NCI-H524 treated with DMSO at 0.1 percent for 48 hours (cell line): ENCODE measurements at regions not wholly inside any gene's neighbourhood (a gene's known extent, or its start where the extent isn't known, plus 50 kb on each side); places are given as distances from the start of the nearest gene placed in this dataset.
"Not testable (repeated sequence)": the region's sequence is repeated elsewhere in the genome, so short reads cannot be mapped to it uniquely, and the experiment has no call there.

Experiments
- DNase-seq: peaks from one replicate; lab custom pipeline; 2025; lab: John Stamatoyannopoulos, UW

DNA sequence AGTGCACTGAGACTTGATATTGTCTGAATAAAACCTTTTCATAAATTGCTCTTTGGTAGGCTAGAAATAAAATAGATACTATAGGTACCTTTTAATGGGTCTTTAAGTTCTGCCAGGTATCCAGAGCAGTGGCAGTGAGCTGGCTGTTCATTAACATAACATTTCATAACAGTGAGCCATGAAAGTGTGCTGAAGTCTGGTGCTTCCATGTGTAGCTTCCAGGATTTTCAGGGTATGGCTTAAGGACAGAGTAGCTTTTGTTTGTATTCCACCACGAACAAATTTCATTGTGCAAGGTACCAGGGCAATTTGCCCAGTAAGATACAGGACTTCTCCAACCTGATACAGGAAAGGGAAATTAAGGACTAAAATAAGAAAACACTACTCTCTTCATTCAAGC, 124.7 kb upstream of the NANOGP8 start:
- DNase-seq, result no peak

DNA sequence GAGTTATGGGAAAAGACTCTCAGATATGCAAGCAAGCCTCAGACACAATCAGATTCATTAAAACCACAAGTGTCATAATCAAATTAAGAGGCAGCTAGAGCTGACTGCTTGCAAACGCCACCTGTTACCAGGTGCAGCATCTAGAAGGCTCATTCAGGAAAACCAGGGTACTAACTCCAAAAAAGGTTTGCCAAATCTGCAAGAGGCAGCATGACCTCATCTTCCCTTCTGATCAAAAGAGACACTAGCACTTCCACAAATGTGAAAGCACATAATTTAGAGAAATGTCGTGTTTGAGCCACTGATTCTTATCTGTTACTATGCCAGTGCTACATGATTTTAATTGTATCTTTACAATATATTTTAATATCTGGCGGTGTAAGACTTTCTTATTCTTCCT, 123.3 kb upstream of the NANOGP8 start:
- DNase-seq, result no peak

DNA sequence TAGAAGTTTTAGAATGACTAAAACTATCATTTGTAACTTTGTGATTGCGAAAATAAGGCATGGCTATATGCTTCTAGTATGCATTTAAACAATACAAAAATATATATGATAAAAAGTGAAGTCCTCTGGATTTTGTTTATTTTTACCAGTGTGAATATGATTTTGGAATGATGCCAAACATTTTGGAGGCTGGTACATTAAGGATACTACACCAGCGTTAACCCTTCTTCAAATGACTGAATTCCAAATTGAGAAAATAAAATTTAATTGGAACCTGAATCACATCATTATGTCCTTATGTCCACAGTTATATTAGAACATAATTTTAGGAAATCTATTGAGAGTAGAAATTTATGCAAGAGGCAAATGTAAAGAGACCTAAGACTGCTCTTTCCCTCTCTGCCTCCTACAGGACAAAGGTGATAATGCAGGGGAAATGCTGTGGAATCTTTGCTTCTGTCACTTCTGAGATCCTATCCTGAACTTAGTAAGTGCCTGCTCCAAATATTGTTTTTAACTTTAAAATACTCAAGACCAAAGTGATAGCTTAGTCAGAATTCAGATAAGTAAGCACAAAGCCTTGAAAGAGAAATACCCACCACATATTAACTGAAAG, 121.1 kb upstream of the NANOGP8 start:
- no peak for DNase-seq

DNA sequence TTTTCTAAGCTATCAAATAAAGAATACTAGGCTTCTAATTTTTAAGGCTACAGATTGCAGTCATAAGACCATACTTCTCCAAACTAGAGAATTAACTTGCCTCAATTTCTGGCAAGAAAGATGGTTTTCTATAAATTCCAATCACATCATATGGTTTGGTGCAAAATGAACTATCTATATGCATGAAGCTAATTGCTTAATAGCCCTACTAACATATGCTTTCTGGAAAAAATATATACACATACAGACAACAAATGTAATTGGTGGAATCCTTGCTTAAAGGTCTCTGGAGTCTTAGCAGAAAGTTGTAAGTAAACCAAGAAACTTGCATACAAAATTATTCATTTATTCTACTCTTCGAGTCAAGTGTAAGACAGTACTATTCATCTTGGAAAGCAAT, 113.1 kb upstream of the NANOGP8 start:
- no peak for DNase-seq

GRCh38 chr15:35197754-35198153, 112.7 kb upstream of the NANOGP8 start:
- DNase-seq, result no peak

- no peak for DNase-seq
Observed at GRCh38 chr15:35197306-35197705, 112.2 kb upstream of the NANOGP8 start.

GRCh38 chr15:35196273-35196672, 111.2 kb upstream of the NANOGP8 start:
- DNase-seq, result no peak

- DNase-seq, result no peak
Observed at GRCh38 chr15:35195649-35196048, 110.6 kb upstream of the NANOGP8 start.

DNA sequence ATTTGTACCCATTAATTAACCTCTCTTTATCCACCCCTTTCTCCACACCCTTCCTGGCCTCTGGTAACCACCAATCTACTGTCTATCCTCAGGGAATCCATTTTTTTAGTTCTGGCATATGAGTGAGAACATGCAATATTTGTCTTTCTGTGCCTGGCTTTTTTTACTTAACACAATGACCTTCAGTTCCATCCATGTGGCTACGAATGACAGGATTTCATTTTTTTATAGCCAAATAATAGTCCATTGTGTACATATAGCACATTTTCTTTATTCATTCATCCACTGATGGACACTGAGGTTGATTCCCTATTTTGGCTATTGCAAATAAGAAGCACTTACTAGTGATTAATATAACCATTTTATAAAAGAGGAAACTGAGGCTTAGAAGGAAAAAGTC, 109.9 kb upstream of the NANOGP8 start:
- DNase-seq, result no peak

- DNase-seq, result no peak
Observed at GRCh38 chr15:35194296-35194695, 109.2 kb upstream of the NANOGP8 start.

- no peak for DNase-seq
Observed at GRCh38 chr15:35191783-35192182, 106.7 kb upstream of the NANOGP8 start.

- no peak for DNase-seq
Observed at GRCh38 chr15:35186346-35186745, 101.3 kb upstream of the NANOGP8 start.

DNA sequence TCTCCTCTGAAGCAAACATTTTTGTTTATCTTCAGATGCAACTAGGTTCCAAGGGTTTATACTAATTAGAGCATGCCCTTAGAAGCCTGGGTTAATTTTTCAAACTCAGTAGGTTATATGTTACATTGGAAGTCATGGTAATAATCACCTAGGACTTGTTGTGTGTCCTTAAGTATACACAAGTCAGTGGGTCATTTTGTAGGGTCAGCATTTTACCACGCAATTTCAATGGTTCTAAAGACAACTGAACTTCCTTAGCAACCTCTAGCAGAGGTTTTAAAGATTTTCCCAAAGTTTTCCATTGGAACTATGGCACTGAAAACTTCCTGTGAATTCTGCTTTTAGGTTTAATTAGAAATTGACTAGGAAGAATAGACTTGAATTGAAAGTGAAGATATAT, 99.6 kb upstream of the NANOGP8 start:
- DNase-seq, result no peak

DNA sequence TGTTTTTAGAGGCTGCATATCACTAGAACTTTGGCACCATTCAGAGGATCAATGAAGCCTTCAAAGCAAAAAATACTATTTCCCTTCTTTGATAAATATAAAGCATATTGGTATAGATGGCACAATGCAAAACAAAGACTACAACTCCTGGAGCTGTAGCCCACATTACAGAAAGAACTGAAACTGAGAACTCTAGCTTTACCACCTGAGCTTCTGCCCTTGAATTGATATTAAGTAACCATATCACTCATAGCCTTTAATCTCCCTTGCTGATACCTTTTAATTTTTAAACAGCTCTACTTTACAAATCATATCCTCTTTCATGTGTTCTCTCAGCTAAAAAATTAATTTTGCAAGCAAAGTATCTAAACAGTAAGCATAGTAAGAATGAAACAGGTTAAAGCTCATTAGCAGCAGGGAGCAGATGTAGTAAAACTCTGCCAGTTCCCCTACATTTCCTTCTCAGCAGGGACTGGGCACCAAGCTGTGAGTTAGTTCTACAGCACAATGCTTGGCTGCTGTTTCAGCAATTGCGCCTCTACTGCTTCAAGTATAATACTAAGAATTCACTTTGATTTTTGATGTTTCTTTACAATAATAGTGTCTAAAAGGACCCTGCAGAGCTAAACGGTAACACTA, 97.9 kb upstream of the NANOGP8 start:
- DNase-seq, result no peak

GRCh38 chr15:35181538-35181937, 96.4 kb upstream of the NANOGP8 start:
- no peak for DNase-seq

GRCh38 chr15:35179739-35180138, 94.6 kb upstream of the NANOGP8 start:
- DNase-seq, result no peak

DNA sequence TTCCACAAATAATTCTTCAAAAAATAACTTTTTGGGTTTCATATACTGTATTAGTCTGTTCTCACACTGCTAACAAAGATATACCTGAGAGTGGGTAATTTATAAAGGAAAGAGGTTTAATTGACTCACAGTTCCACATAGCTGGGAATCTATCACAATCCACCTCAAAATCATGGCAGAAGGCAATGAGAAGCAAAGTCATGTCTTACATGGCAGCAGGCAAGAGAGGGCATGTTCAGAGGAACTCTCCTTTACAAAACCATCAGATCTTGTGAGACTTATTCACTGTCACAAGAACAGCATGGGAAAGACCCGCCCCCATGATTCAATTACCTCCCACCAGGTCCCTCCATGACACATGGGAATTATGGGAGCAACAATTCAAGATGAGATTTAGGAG, 93.1 kb upstream of the NANOGP8 start:
- DNase-seq, result not testable (repeated sequence)

GRCh38 chr15:35174948-35175347, 89.9 kb upstream of the NANOGP8 start:
- DNase-seq, result no peak

DNA sequence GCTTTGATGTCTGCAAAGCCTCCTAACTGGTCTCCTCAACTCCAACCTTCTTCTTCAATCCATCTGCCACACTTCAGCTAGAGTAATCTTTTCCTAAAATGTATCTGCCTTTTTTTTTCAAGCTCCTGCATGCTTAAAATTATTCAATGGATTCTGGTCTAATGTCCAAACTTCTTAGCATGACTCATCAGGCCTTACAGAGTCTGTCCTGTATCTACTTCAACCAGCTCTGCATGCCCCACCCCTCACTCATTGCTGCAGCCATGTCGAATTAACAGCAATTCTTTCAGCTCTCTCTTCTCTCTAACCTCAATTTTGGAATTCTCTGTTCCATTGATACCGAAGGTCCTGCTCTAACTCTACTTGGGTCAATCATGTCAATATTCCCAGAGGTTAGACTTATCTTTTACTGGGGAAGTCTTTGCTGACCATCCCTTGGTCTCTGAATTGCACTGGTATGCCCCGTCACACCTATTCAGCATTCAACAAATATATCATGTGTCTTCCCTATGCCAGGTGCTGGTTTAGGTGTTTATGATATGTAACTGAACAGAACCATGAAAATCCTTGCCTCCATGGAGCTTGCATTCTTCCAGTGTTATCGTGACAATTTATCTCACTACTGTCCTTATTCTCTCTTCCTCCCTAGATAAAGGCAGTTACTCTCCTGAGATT, 88.5 kb upstream of the NANOGP8 start:
- no peak for DNase-seq

- DNase-seq, result no peak
Observed at GRCh38 chr15:35170207-35170606, 85.1 kb upstream of the NANOGP8 start.

- no peak for DNase-seq
Observed at GRCh38 chr15:35168464-35168863, 83.4 kb upstream of the NANOGP8 start.

- DNase-seq, result no peak
Observed at GRCh38 chr15:35167675-35168074, 82.6 kb upstream of the NANOGP8 start.

GRCh38 chr15:35166730-35167359, 81.8 kb upstream of the NANOGP8 start:
- no peak for DNase-seq
